K562 (cell line): ENCODE measurements at regions not wholly inside any gene's neighbourhood (a gene's known extent, or its start where the extent isn't known, plus 50 kb on each side); places are given as distances from the start of the nearest gene placed in this dataset.
A peak's percentile ranks its signal among the peaks of the same experiment; 100 is the strongest.

ENCODE experiments used
- ATAC-seq: fragments of 200-7000 bp; cut with Tn5 transposase; 3 replicates; pipeline ENCODE4 v1.9.1; 2020; ENCODE audit warnings: moderate library complexity
- BruUV-seq: library from RNA; stranded (reverse); fragments of 400-500 nt; replicated peaks from 2 replicates; lab custom pipeline; 2021; lab: Mats Ljungman, UMichigan
- CTCF ChIA-PET: fragments of 300-600 bp; formaldehyde crosslinking; extraction: SDS; loops from one replicate; lab custom pipeline; 2021; ENCODE audit warnings: low intra/inter-chr PET ratio; lab: Yijun Ruan, JAX
- POLR2A ChIA-PET: fragments of 300-600, 350-650 bp; sonication (Branson Sonifier 250); formaldehyde crosslinking; extraction: SDS; loops from one replicate; lab custom pipeline; 2021; ENCODE audit warnings: antibody characterized with exemption, inconsistent platforms; lab: Yijun Ruan, JAX
- DNase-seq, 4 experiments: peaks; one replicate each; pipeline versions ENCODE4 v3.0.0 to v3.0.0-alpha.2; 2011 to 2018; ENCODE audit warnings: low spot score in 3 of 4, mixed read lengths in 3 of 4; ENCODE audit errors: extremely low read depth in 1 of 4
- FAIRE-seq: peaks from 2 replicates; lab custom pipeline; 2011; peaks lifted over from hg19 to GRCh38; lab: Jason Lieb, UNC
- H2AFZ ChIP-seq: 2 replicates; pipeline ENCODE4 v1.6.0; 2011; ENCODE audit warnings: low read depth, low read length, control low read depth, inconsistent platforms
- H3K27ac ChIP-seq: fragments of 200-600 bp; 3 replicates; pipeline ENCODE4 v1.8.0; 2011; ENCODE audit warnings: low read depth, mild to moderate bottlenecking, control low read depth, inconsistent platforms, low read length, moderate library complexity, mixed read lengths; ENCODE audit errors: extremely low read depth
- H3K27me3 ChIP-seq, 2 experiments: fragments of 300-600 bp in 1 of 2; 2 replicates in 1 of 2; 3 replicates in 1 of 2; pipeline versions ENCODE4 v1.6.0 to v1.8.0; 2011; ENCODE audit warnings: inconsistent platforms in 2 of 2, low read length in 2 of 2, mild to moderate bottlenecking in 1 of 2, mixed read lengths in 1 of 2, moderate library complexity in 1 of 2; ENCODE audit not compliant: control insufficient read depth in 2 of 2, insufficient read depth in 2 of 2
- H3K36me3 ChIP-seq: fragments of 300-600 bp; 3 replicates; pipeline ENCODE4 v1.8.0; 2011; ENCODE audit warnings: mild to moderate bottlenecking, low read length, inconsistent platforms; ENCODE audit not compliant: control insufficient read depth, insufficient read depth
- H3K4me1 ChIP-seq, 2 experiments: fragments of 200-600 bp in 1 of 2; replicated peaks in 1 of 2; 2 replicates in 1 of 2; 3 replicates in 1 of 2; pipeline versions ENCODE4 v1.5.1 to v1.8.0; 2011; ENCODE audit warnings: inconsistent platforms in 2 of 2, low read length in 2 of 2, mild to moderate bottlenecking in 1 of 2, mixed read lengths in 1 of 2, moderate library complexity in 1 of 2; ENCODE audit not compliant: control insufficient read depth in 2 of 2, insufficient read depth in 2 of 2
- H3K4me2 ChIP-seq: 2 replicates; pipeline ENCODE4 v1.6.1; 2011; ENCODE audit warnings: low read length, control low read depth, inconsistent platforms, mixed read lengths; ENCODE audit not compliant: insufficient read depth
- H3K4me3 ChIP-seq: fragments of 200-600 bp; sonication (generic), shearing (Covaris generic); 2 replicates; pipeline ENCODE4 v1.5.1; 2016; ENCODE audit warnings: control low read depth, inconsistent platforms
- H3K79me2 ChIP-seq: fragments of 200-600 bp; 3 replicates; pipeline ENCODE4 v1.8.0; 2011; ENCODE audit warnings: low read length, inconsistent platforms; ENCODE audit not compliant: control insufficient read depth, insufficient read depth
- H3K9ac ChIP-seq, 2 experiments: 2 replicates each; pipeline versions ENCODE4 v1.6.0 to v1.6.1; 2011; ENCODE audit warnings: low read depth in 2 of 2, low read length in 2 of 2, control low read depth in 1 of 2, inconsistent platforms in 1 of 2, mild to moderate bottlenecking in 1 of 2, mixed read lengths in 1 of 2; ENCODE audit not compliant: insufficient read depth in 1 of 2
- H3K9me1 ChIP-seq: one replicate; pipeline ENCODE4 v1.6.0; 2011; ENCODE audit warnings: inconsistent platforms, mild to moderate bottlenecking, low read length, moderate library complexity; ENCODE audit not compliant: control insufficient read depth, insufficient read depth
- H3K9me3 ChIP-seq: replicated peaks from 2 replicates; pipeline ENCODE4 v1.5.1; 2011; ENCODE audit warnings: low read depth, low read length, inconsistent platforms; ENCODE audit not compliant: control insufficient read depth, insufficient read depth
- H4K20me1 ChIP-seq: replicated peaks from 2 replicates; pipeline ENCODE4 v1.6.1; 2011; ENCODE audit warnings: low read length, inconsistent platforms, mixed read lengths; ENCODE audit not compliant: control insufficient read depth, insufficient read depth
- ATF6 ChIP-seq: sonication (generic); formaldehyde crosslinking; IDR thresholded peaks from 2 replicates; pipeline ENCODE4 v1.4.0; 2020; ENCODE audit warnings: mild to moderate bottlenecking, missing genetic modification reagents
- CXXC5 ChIP-seq: fragments of 250-450 bp; sonication (Bioruptor Pico); IDR thresholded peaks from 2 replicates; pipeline ENCODE4 v1.8.0; 2022; ENCODE audit warnings: inconsistent platforms, mild to moderate bottlenecking, moderate library complexity
- ETV5 ChIP-seq: sonication (generic); formaldehyde crosslinking; IDR thresholded peaks from 2 replicates; pipeline ENCODE4 v1.4.0; 2020; ENCODE audit warnings: low read depth, mild to moderate bottlenecking, missing genetic modification reagents
- KLF1 ChIP-seq: fragments of 450-650 bp; IDR thresholded peaks from 2 replicates; pipeline ENCODE4 v1.6.1; 2016; ENCODE audit warnings: missing genetic modification characterization, missing compliant biosample characterization
- SNRNP70 ChIP-seq: fragments of 200-400 bp; formaldehyde crosslinking; optimal IDR thresholded peaks from 2 replicates; pipeline ENCODE3; 2017; ENCODE audit warnings: low read depth, low read length
- SRF ChIP-seq, 2 experiments: fragments of 250-450, 450-650 bp in 1 of 2; sonication (Bioruptor Pico) in 1 of 2; sonication (generic) in 1 of 2; formaldehyde crosslinking; IDR thresholded peaks; 2 replicates each; pipeline versions ENCODE4 v1.5.0 to v1.5.1; 2020 to 2022; ENCODE audit warnings: mild to moderate bottlenecking in 1 of 2, missing genetic modification reagents in 1 of 2
- TFAP4 ChIP-seq: sonication (generic); formaldehyde crosslinking; IDR thresholded peaks from 2 replicates; pipeline ENCODE4 v1.8.0; 2022; ENCODE audit warnings: missing genetic modification reagents, mild to moderate bottlenecking, moderate library complexity, borderline replicate concordance
- TSHZ1 ChIP-seq: fragments of 250-450 bp; sonication (Bioruptor Pico); IDR thresholded peaks from 2 replicates; pipeline ENCODE4 v1.4.0; 2020; ENCODE audit warnings: mild to moderate bottlenecking, moderate library complexity
- XRCC5 ChIP-seq: fragments of 200-400 bp; formaldehyde crosslinking; IDR thresholded peaks from 2 replicates; pipeline ENCODE4 v1.6.1; 2017; ENCODE audit warnings: low read depth, mild to moderate bottlenecking, low read length
- ZFP30 ChIP-seq: fragments of 250-450 bp; sonication (Bioruptor Pico); IDR thresholded peaks from 2 replicates; pipeline ENCODE4 v1.8.0; 2022; ENCODE audit warnings: moderate library complexity, mild to moderate bottlenecking, inconsistent platforms, borderline replicate concordance
- ZNF561 ChIP-seq: fragments of 450-650 bp; formaldehyde crosslinking; conservative IDR thresholded peaks from 2 replicates; pipeline ENCODE4 v1.4.0; 2020; ENCODE audit warnings: mild to moderate bottlenecking, moderate library complexity
- ZNF639 ChIP-seq, 2 experiments: fragments of 200-800 bp in 1 of 2; sonication (Bioruptor generic) in 1 of 2; sonication (generic) in 1 of 2; formaldehyde crosslinking in 1 of 2; IDR thresholded peaks in 1 of 2; conservative IDR thresholded peaks in 1 of 2; 2 replicates each; pipeline versions ENCODE4 v1.5.0 to v1.6.1; 2016 to 2020; ENCODE audit warnings: missing compliant biosample characterization in 1 of 2, missing genetic modification characterization in 1 of 2, missing genetic modification reagents in 1 of 2
- WGBS: fragments of 100-300 bp; shearing (Covaris generic); methylation state at CpG from one replicate; pipeline ENCODE4 v1.1.6; 2016; ENCODE audit warnings: low coverage, mixed read lengths; ENCODE audit not compliant: insufficient coverage; ENCODE audit errors: missing lambda C conversion rate; 5-methylcytosine and 5-hydroxymethylcytosine counted together
- in situ Hi-C: fragments of 300-500 bp; cut with MboI; formaldehyde crosslinking; loops from 4 replicates; pipeline ENCODE4 v1.15.0; 2018; ENCODE audit warnings: inconsistent platforms, mixed read lengths
- intact Hi-C: fragments of 100-400 bp; cut with micrococcal nuclease; formaldehyde crosslinking; loops from 2 replicates; pipeline ENCODE4 v1.14.2; 2022

GRCh38 chr22:22111267-22111751 is 128.7 kb upstream of the TOP3B start:
- Histone ChIP-seq H3K27ac (peak overlapping the region; percentile 2; the same call in 1 of the 3 replicates), H3K79me2 (no peaks in the 10 kb centered on the region), H4K20me1 (no peaks in the 10 kb centered on the region), H3K9me1 (no peaks in the 10 kb centered on the region), H3K4me2 (peak overlapping the region; percentile 57), H3K9ac (peak overlapping the region in 1 of 2 experiments; percentile 22; a peak in 2 of 4 replicates), H3K9me3 (no peaks in the 10 kb centered on the region), H3K36me3 (no peaks in the 10 kb centered on the region), H2AFZ (peak overlapping the region; percentile 34), H3K4me1 (peaks cover 13 to 36% of the 10 kb centered on the region in 2 experiments; a peak in 4 of 5 replicates), H3K4me3 (no peak overlapping the region), H3K27me3 (no peaks in the 10 kb centered on the region)
- 1% methylated on average over 4 of the region's 4 CpGs for WGBS
- BruUV-seq, result no TSS peak
- DNase-seq (peak; percentile 87 to 96 (median 92)), ATAC-seq (peak; percentile 76), FAIRE-seq (peak; percentile 85)
- CTCF ChIA-PET, result interaction anchor here (1.2 to 2.0 kb wide), 3 partner anchors 45 to 95 kb away, joined by 3 to 9 read pairs (median 9); no protein-coding TSS in a partner anchor
- intact Hi-C loops (loop anchor here (2.0 to 5.0 kb wide), 2 partner anchors 41 to 83 kb away; no protein-coding TSS in a partner anchor), in situ Hi-C loops (loop anchor here (5.0 kb wide), 1 partner anchor 51 kb away; no protein-coding TSS in a partner anchor)
- POLR2A ChIA-PET, result interaction anchor here (0.5 to 5.1 kb wide), 27 partner anchors 8 to 443 kb away, joined by 3 to 47 read pairs (median 5); partner anchors contain the start of gene TOP3B
- TF ChIP-seq ATF6 (CRISPR knock-in tag), result peak; percentile 29; the same call in 1 of the 2 replicates
- peak; percentile 36 for TF ChIP-seq CXXC5 (CRISPR knock-in tag)
- 0 out of 2 replicates have a peak, but pooled peaks have one; percentile 2 for TF ChIP-seq ZNF561 (CRISPR knock-in tag)
- TF ChIP-seq ETV5 (CRISPR knock-in tag), result peak; percentile 81; the same call in 1 of the 2 replicates
- peak; percentile 47; the same call in 1 of the 2 replicates for TF ChIP-seq TFAP4
- peak in 1 of 2 experiments; percentile 82; a peak in 1 of 4 replicates for TF ChIP-seq SRF (CRISPR knock-in tag; IDR thresholded peaks at IDR 0.05)
- TF ChIP-seq KLF1, result no peak
- 0 out of 2 replicates have a peak, but pooled peaks have one; percentile 19 for TF ChIP-seq XRCC5
- 0 out of 2 replicates have a peak, but pooled peaks have one; percentile 3 for TF ChIP-seq ZFP30
- TF ChIP-seq TSHZ1 (CRISPR knock-in tag), result peak; percentile 5; the same call in 1 of the 2 replicates
- TF ChIP-seq ZNF639 (CRISPR knock-in tag; conservative IDR thresholded peaks at IDR 0.05 in 1 of 2, IDR thresholded peaks at IDR 0.05 in 1 of 2), result 0 out of 4 replicates have a peak, but pooled peaks of 1 of the 2 experiments have one; percentile 66
- no peak for TF ChIP-seq SNRNP70
